OCI-LY3 (cell line): ENCODE measurements at regions not wholly inside any gene's neighbourhood (a gene's known extent, or its start where the extent isn't known, plus 50 kb on each side); places are given as distances from the start of the nearest gene placed in this dataset.

ENCODE experiments used
- H2AFZ ChIP-seq: fragments of 200-600, 300-600 bp; shearing (Covaris generic); 2 replicates; pipeline ENCODE4 v1.6.0; 2014; ENCODE audit warnings: antibody characterized with exemption, low read depth, low read length
- H3K27ac ChIP-seq: fragments of 200-600, 300-600 bp; sonication (generic); 2 replicates; pipeline ENCODE4 v1.5.1; 2014; ENCODE audit warnings: mild to moderate bottlenecking, low read length, moderate library complexity, mixed read lengths
- H3K27me3 ChIP-seq: fragments of 200-600, 300-600 bp; sonication (generic); 2 replicates; pipeline ENCODE4 v1.6.1; 2014; ENCODE audit warnings: low read depth, low read length, mixed read lengths
- H3K36me3 ChIP-seq: fragments of 200-600, 300-600 bp; sonication (generic); replicated peaks from 2 replicates; pipeline ENCODE3; 2014; ENCODE audit warnings: low read depth, low read length, mixed read lengths
- H3K4me1 ChIP-seq: fragments of 300-600, 200-600 bp; sonication (generic); 2 replicates; pipeline ENCODE4 v1.6.1; 2014; ENCODE audit warnings: low read length, mixed read lengths
- H3K4me2 ChIP-seq: fragments of 200-600, 300-600 bp; sonication (generic); 2 replicates; pipeline ENCODE4 v1.6.1; 2014; ENCODE audit warnings: low read length, mixed read lengths
- H3K4me3 ChIP-seq: fragments of 300-600, 200-600 bp; sonication (generic); 2 replicates; pipeline ENCODE4 v1.5.1; 2014; ENCODE audit warnings: antibody characterized with exemption, mild to moderate bottlenecking, low read length, moderate library complexity
- H3K79me2 ChIP-seq: fragments of 300-600, 200-600 bp; shearing (Covaris generic); 2 replicates; pipeline ENCODE4 v1.6.1; 2014; ENCODE audit warnings: mild to moderate bottlenecking, low read length, mixed read lengths
- H3K9ac ChIP-seq: fragments of 300-600, 200-600 bp; shearing (Covaris generic); 2 replicates; pipeline ENCODE4 v1.6.0; 2014; ENCODE audit warnings: mild to moderate bottlenecking, low read length, moderate library complexity
- H3K9me3 ChIP-seq: fragments of 200-600, 300-600 bp; shearing (Covaris generic); 2 replicates; pipeline ENCODE4 v1.6.1; 2014; ENCODE audit warnings: low read length, mixed read lengths; ENCODE audit not compliant: insufficient read depth
- H4K20me1 ChIP-seq: fragments of 200-600, 300-600 bp; sonication (generic); 2 replicates; pipeline ENCODE4 v1.6.1; 2016; ENCODE audit warnings: low read length, mixed read lengths; ENCODE audit not compliant: insufficient read depth
- EZH2phosphoT487 ChIP-seq: fragments of 200-600 bp; shearing (Covaris generic); IDR thresholded peaks from 2 replicates; pipeline ENCODE4 v1.6.1; 2018; ENCODE audit warnings: antibody characterized with exemption, mixed run types, low read depth
- TF ChIP-seq, protein P1 (sequence below): fragments of 200-600, 300-600 bp; sonication (generic); IDR thresholded peaks from 2 replicates; pipeline ENCODE4 v1.5.1; 2014; ENCODE audit warnings: antibody characterized with exemption, low read length, low read depth

DNA sequence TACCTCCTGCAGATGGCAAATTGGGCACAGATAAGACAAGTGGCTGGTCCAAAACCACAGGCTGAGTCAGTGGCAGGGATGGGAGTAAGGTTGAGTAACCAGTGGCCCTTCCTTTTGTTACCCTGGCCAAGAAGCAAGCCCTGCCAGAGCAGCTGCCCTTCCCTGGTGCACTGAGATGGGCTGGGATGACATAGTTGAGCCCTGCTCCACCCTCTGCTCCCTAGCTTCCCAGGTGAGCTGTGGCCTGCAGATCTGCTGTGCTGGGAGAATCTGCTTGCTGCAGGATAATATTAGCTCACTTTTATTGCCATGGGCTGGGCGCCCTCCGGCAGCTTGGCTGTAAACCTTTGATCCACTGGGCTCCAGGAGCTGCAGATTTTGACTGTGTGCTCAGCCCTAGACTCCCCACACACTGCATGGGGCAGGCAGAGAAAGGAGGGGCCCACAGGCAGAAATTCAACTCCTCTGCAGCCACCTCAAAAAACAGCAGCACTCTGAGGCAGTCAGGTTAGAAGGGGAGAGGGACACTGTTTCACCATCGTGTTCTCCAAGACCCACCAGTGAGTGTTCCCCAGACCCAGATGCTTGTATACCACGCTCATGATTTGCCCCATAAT lies 101.8 kb downstream of the CBLN1 start:
- Histone ChIP-seq H3K36me3 (no peaks in the 10 kb centered on the region), H3K4me2 (no peak overlapping the region), H3K27ac (no peak overlapping the region), H3K9me3 (no peaks in the 10 kb centered on the region), H4K20me1 (no peaks in the 10 kb centered on the region), H3K79me2 (no peaks in the 10 kb centered on the region), H3K4me3 (no peak overlapping the region), H3K27me3 (peaks cover 4% of the 10 kb centered on the region), H3K4me1 (no peaks in the 10 kb centered on the region), H2AFZ (no peak overlapping the region), H3K9ac (no peak overlapping the region)
- no peak for TF ChIP-seq EZH2phosphoT487
- TF ChIP-seq, protein P1, sequence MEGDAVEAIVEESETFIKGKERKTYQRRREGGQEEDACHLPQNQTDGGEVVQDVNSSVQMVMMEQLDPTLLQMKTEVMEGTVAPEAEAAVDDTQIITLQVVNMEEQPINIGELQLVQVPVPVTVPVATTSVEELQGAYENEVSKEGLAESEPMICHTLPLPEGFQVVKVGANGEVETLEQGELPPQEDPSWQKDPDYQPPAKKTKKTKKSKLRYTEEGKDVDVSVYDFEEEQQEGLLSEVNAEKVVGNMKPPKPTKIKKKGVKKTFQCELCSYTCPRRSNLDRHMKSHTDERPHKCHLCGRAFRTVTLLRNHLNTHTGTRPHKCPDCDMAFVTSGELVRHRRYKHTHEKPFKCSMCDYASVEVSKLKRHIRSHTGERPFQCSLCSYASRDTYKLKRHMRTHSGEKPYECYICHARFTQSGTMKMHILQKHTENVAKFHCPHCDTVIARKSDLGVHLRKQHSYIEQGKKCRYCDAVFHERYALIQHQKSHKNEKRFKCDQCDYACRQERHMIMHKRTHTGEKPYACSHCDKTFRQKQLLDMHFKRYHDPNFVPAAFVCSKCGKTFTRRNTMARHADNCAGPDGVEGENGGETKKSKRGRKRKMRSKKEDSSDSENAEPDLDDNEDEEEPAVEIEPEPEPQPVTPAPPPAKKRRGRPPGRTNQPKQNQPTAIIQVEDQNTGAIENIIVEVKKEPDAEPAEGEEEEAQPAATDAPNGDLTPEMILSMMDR = no peak

DNA sequence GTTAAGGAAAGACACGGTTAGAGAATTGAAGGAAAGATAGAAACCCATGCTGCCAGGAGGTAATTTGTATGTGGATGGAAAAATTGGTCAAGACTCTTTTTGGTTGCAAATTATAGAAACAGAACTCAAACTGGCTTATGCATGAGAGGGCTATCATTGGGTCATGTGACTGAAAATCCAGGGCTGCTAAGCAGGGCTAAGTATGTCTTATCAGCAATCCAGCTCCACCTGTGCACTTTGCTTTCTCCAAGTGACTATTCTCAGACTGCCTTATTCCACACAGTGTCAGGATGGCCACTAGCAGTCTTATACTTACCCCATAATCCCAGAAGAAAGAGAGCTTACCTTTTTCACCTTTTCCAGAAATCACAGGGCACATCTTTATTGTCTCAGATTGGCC lies 113.5 kb downstream of the CBLN1 start:
- Histone ChIP-seq H3K36me3 (no peaks in the 10 kb centered on the region), H3K27ac (no peak overlapping the region), H3K4me2 (no peak overlapping the region), H3K9ac (no peak overlapping the region), H3K4me1 (no peaks in the 10 kb centered on the region), H3K79me2 (no peaks in the 10 kb centered on the region), H3K9me3 (no peaks in the 10 kb centered on the region), H2AFZ (no peak overlapping the region), H4K20me1 (no peaks in the 10 kb centered on the region), H3K4me3 (no peak overlapping the region), H3K27me3 (no peaks in the 10 kb centered on the region)
- TF ChIP-seq EZH2phosphoT487 = no peak
- TF ChIP-seq, protein P1 = no peak

DNA sequence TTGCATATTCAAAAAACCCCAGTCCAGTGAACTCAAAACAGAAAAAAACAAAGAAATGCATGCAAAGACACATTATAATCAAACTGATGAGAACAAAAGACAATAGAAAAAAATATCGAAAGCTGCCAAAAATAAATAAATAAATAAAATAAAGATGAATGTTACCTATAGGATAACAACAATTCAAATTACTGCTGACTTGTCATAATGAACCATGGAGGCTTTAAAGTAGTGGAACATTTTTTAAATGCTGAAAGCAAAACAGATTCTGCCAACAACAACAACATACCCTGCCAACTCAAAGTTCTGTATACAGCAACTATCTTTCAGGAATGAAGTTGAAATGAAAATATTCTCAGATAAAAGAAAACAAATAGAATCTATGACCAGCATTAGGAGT lies 116.6 kb downstream of the CBLN1 start:
- TF ChIP-seq, protein P1 = no peak
- no peak for TF ChIP-seq EZH2phosphoT487
- no peak overlapping the region for H3K4me2 ChIP-seq
- no peak overlapping the region for H3K4me3 ChIP-seq
- no peaks in the 10 kb centered on the region for H3K36me3 ChIP-seq
- no peaks in the 10 kb centered on the region for H3K9me3 ChIP-seq
- no peaks in the 10 kb centered on the region for H4K20me1 ChIP-seq
- H3K27ac ChIP-seq = no peak overlapping the region
- H2AFZ ChIP-seq = no peak overlapping the region
- no peaks in the 10 kb centered on the region for H3K79me2 ChIP-seq
- no peaks in the 10 kb centered on the region for H3K27me3 ChIP-seq
- no peaks in the 10 kb centered on the region for H3K4me1 ChIP-seq
- no peak overlapping the region for H3K9ac ChIP-seq

DNA sequence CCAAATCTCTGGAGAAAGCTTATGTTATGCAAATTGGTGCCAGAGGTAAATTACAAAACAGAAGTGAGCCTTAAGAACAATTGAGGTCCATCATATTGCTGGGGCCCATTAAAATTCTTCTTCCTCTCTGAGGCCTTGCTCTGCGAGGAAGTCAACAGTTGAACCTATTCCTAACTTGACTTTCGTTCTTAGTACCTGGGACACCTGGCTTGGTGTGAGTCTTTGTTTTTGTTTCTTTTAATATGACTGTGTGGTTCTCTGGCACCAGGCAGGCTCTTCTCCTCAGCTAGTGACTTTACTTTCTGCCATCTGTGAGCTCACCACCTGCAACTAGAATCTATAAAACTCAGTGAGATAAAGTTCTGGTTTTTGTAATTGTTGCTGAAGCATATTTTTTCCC lies 120.4 kb downstream of the CBLN1 start:
- no peaks in the 10 kb centered on the region for H3K9me3 ChIP-seq
- no peaks in the 10 kb centered on the region for H3K36me3 ChIP-seq
- no peak overlapping the region for H3K9ac ChIP-seq
- H4K20me1 ChIP-seq = no peaks in the 10 kb centered on the region
- H3K4me2 ChIP-seq = no peak overlapping the region
- no peaks in the 10 kb centered on the region for H3K27me3 ChIP-seq
- H2AFZ ChIP-seq = no peak overlapping the region
- no peaks in the 10 kb centered on the region for H3K4me1 ChIP-seq
- H3K79me2 ChIP-seq = no peaks in the 10 kb centered on the region
- H3K4me3 ChIP-seq = no peak overlapping the region
- H3K27ac ChIP-seq = no peak overlapping the region
- TF ChIP-seq, protein P1 = no peak
- TF ChIP-seq EZH2phosphoT487 = no peak
